ENCODE measurements at regions not wholly inside any gene's neighbourhood (a gene's known extent, or its start where the extent isn't known, plus 50 kb on each side); places are given as distances from the start of the nearest gene placed in this dataset.

GRCh38 chr9:108399851-108400250 is 455.9 kb downstream of the ACTL7B start:
- no peak overlapping the region for H3K27ac ChIP-seq (ENCODE audit: insufficient read depth, low read depth, low read length)
- H3K4me2 ChIP-seq (ENCODE audit: insufficient read depth, low read length), result no peak overlapping the region
- DNase-seq (ENCODE audit: low read depth, low spot score) (no peak), FAIRE-seq (no peak)
- H3K79me2 ChIP-seq (ENCODE audit: control insufficient read depth, insufficient read depth, low read length), result no peaks in the 10 kb centered on the region
- no peaks in the 10 kb centered on the region for H3K27me3 ChIP-seq (ENCODE audit: control insufficient read depth in 2 of 2, insufficient read depth in 2 of 2, low read length in 2 of 2)
- no peaks in the 10 kb centered on the region for H3K9me1 ChIP-seq (replicated peaks; ENCODE audit: control insufficient read depth, extremely low read depth, insufficient read depth, low read length)
- H3K9ac ChIP-seq (replicated peaks; ENCODE audit: extremely low read depth, insufficient read depth, low read length), result no peak overlapping the region
- H3K4me1 ChIP-seq (ENCODE audit: control insufficient read depth, extremely low read depth, insufficient read depth, low read length), result no peaks in the 10 kb centered on the region
- TF ChIP-seq MYC (IDR thresholded peaks at IDR 0.05; ENCODE audit: low read depth, low read length), result no peak
- no peak for TF ChIP-seq EZH2 (IDR thresholded peaks at IDR 0.05; ENCODE audit: borderline replicate concordance, low read depth, low read length, severe bottlenecking)
- TF ChIP-seq POLR2AphosphoS5 (IDR thresholded peaks at IDR 0.05; ENCODE audit: insufficient read depth, low read depth, low read length), result no peak
- TF ChIP-seq FOS (IDR thresholded peaks at IDR 0.05; ENCODE audit: borderline replicate concordance, insufficient read depth, low read length), result no peak
- no peak for TF ChIP-seq POLR2A (IDR thresholded peaks at IDR 0.05; ENCODE audit: low read depth, low read length)
- TF ChIP-seq JUN (IDR thresholded peaks at IDR 0.05; ENCODE audit: borderline replicate concordance, insufficient read depth, insufficient read length, low read depth), result no peak
- dilution Hi-C loops (cut with MboI; ENCODE audit: extremely low pct_ligation_motif_present, low sequenced_read_pairs) (no loop called here), intact Hi-C loops (cut with micrococcal nuclease) (no loop called here)
- H4K20me1 ChIP-seq (replicated peaks; ENCODE audit: control insufficient read depth, extremely low read depth, insufficient read depth, low read length), result no peaks in the 10 kb centered on the region
- no TSS peak for BruUV-seq (replicated peaks)
- no peak overlapping the region for H2AFZ ChIP-seq (ENCODE audit: low read depth, low read length)
- H3K9me3 ChIP-seq (replicated peaks; ENCODE audit: control insufficient read depth, insufficient read depth, low read length), result no peaks in the 10 kb centered on the region
- CTCF ChIA-PET, result no interaction called here
- H3K36me3 ChIP-seq (ENCODE audit: control insufficient read depth in 2 of 2, extremely low read depth in 1 of 2, insufficient read depth in 2 of 2, low read length in 2 of 2), result no peaks in the 10 kb centered on the region
- POLR2A ChIA-PET, result no interaction called here
- H3K4me3 ChIP-seq (replicated peaks in 1 of 3; ENCODE audit: insufficient read depth in 1 of 3, low read depth in 1 of 3, low read length in 3 of 3), result no peak overlapping the region

GRCh38 chr9:108397286-108397685 is 458.5 kb downstream of the ACTL7B start:
- Histone ChIP-seq H3K4me1 (ENCODE audit: control insufficient read depth, extremely low read depth, insufficient read depth, low read length) (no peaks in the 10 kb centered on the region), H3K9me3 (replicated peaks; ENCODE audit: control insufficient read depth, insufficient read depth, low read length) (no peaks in the 10 kb centered on the region), H3K4me2 (ENCODE audit: insufficient read depth, low read length) (no peak overlapping the region), H3K9ac (replicated peaks; ENCODE audit: extremely low read depth, insufficient read depth, low read length) (no peak overlapping the region), H3K4me3 (replicated peaks in 1 of 3; ENCODE audit: insufficient read depth in 1 of 3, low read depth in 1 of 3, low read length in 3 of 3) (no peak overlapping the region), H3K36me3 (ENCODE audit: control insufficient read depth in 2 of 2, extremely low read depth in 1 of 2, insufficient read depth in 2 of 2, low read length in 2 of 2) (no peaks in the 10 kb centered on the region), H3K9me1 (replicated peaks; ENCODE audit: control insufficient read depth, extremely low read depth, insufficient read depth, low read length) (no peaks in the 10 kb centered on the region), H3K27ac (ENCODE audit: insufficient read depth, low read depth, low read length) (no peak overlapping the region), H4K20me1 (replicated peaks; ENCODE audit: control insufficient read depth, extremely low read depth, insufficient read depth, low read length) (no peaks in the 10 kb centered on the region), H3K27me3 (ENCODE audit: control insufficient read depth in 2 of 2, insufficient read depth in 2 of 2, low read length in 2 of 2) (no peaks in the 10 kb centered on the region), H3K79me2 (ENCODE audit: control insufficient read depth, insufficient read depth, low read length) (no peaks in the 10 kb centered on the region), H2AFZ (ENCODE audit: low read depth, low read length) (no peak overlapping the region)
- FAIRE-seq (no peak), DNase-seq (ENCODE audit: low read depth, low spot score) (no peak)
- ChIA-PET POLR2A (no interaction called here), CTCF (no interaction called here)
- intact Hi-C loops (cut with micrococcal nuclease), result no loop called here
- BruUV-seq (replicated peaks), result no TSS peak
- dilution Hi-C loops (cut with MboI; ENCODE audit: extremely low pct_ligation_motif_present, low sequenced_read_pairs), result no loop called here
- TF ChIP-seq EZH2 (IDR thresholded peaks at IDR 0.05; ENCODE audit: borderline replicate concordance, low read depth, low read length, severe bottlenecking) (no peak), MYC (IDR thresholded peaks at IDR 0.05; ENCODE audit: low read depth, low read length) (no peak), CTCF (IDR thresholded peaks at IDR 0.05; ENCODE audit: extremely low read depth in 1 of 2, insufficient read depth in 1 of 2, low read depth in 1 of 2, low read length in 2 of 2) (no peak), POLR2AphosphoS5 (IDR thresholded peaks at IDR 0.05; ENCODE audit: insufficient read depth, low read depth, low read length) (no peak), JUN (IDR thresholded peaks at IDR 0.05; ENCODE audit: borderline replicate concordance, insufficient read depth, insufficient read length, low read depth) (no peak), MAX (IDR thresholded peaks at IDR 0.05; ENCODE audit: insufficient read depth, insufficient read length) (no peak), POLR2A (IDR thresholded peaks at IDR 0.05; ENCODE audit: low read depth, low read length) (no peak), FOS (IDR thresholded peaks at IDR 0.05; ENCODE audit: borderline replicate concordance, insufficient read depth, low read length) (no peak), GATA2 (IDR thresholded peaks at IDR 0.05; ENCODE audit: insufficient read depth, insufficient read length, low read depth, low read length) (no peak)

All from endothelial cell of umbilical vein (primary cell).